Neuronal stem cell (in vitro differentiated cells): ENCODE measurements at regions not wholly inside any gene's neighbourhood (a gene's known extent, or its start where the extent isn't known, plus 50 kb on each side); places are given as distances from the start of the nearest gene placed in this dataset.
"Not testable (repeated sequence)": the region's sequence is repeated elsewhere in the genome, so short reads cannot be mapped to it uniquely, and the experiment has no call there.

Source experiments
- DNase-seq: peaks from one replicate; pipeline ENCODE4 v3.0.0-alpha.2; 2013; ENCODE audit warnings: low spot score
- H2AFZ ChIP-seq: one replicate; pipeline ENCODE4 v1.6.1; 2013; ENCODE audit warnings: mild to moderate bottlenecking, low read length, inconsistent platforms
- H2AK5ac ChIP-seq: 2 replicates; pipeline ENCODE4 v1.6.1; 2013; ENCODE audit warnings: low read depth, mild to moderate bottlenecking, inconsistent platforms, low read length, moderate library complexity, mixed read lengths
- H2BK120ac ChIP-seq: 2 replicates; pipeline ENCODE4 v1.6.1; 2013; ENCODE audit warnings: low read depth, mild to moderate bottlenecking, inconsistent platforms, low read length, moderate library complexity, mixed read lengths
- H2BK12ac ChIP-seq: one replicate; pipeline ENCODE4 v1.6.1; 2013; ENCODE audit warnings: low read length, inconsistent platforms
- H2BK15ac ChIP-seq: 2 replicates; pipeline ENCODE4 v1.6.1; 2013; ENCODE audit warnings: mild to moderate bottlenecking, low read length, inconsistent platforms, mixed read lengths
- H2BK5ac ChIP-seq: one replicate; pipeline ENCODE4 v1.6.1; 2013; ENCODE audit warnings: inconsistent platforms, mild to moderate bottlenecking, low read length, moderate library complexity
- H3K14ac ChIP-seq: one replicate; pipeline ENCODE4 v1.6.1; 2013; ENCODE audit warnings: low read length, inconsistent platforms
- H3K18ac ChIP-seq: 2 replicates; pipeline ENCODE4 v1.6.1; 2013; ENCODE audit warnings: low read length, inconsistent platforms
- H3K23ac ChIP-seq: 2 replicates; pipeline ENCODE4 v1.6.1; 2013; ENCODE audit warnings: low read depth, mild to moderate bottlenecking, mixed read lengths, low read length, inconsistent platforms; ENCODE audit not compliant: poor library complexity
- H3K27ac ChIP-seq: replicated peaks from 3 replicates; pipeline ENCODE4 v1.5.1; 2013; ENCODE audit warnings: low read length, inconsistent platforms
- H3K27me3 ChIP-seq, 3 experiments: 2 replicates each; pipeline ENCODE4 v1.6.1; 2013; ENCODE audit warnings: low read length in 3 of 3, mild to moderate bottlenecking in 2 of 3, inconsistent platforms in 1 of 3, low read depth in 1 of 3, mixed read lengths in 1 of 3, moderate library complexity in 1 of 3; ENCODE audit not compliant: control insufficient read depth in 3 of 3, insufficient read depth in 3 of 3
- H3K36me3 ChIP-seq, 2 donors: replicated peaks in 1 of 2; 2 replicates each; pipeline ENCODE4 v1.6.1; 2013; ENCODE audit warnings: low read length in 2 of 2; ENCODE audit not compliant: control insufficient read depth in 2 of 2, insufficient read depth in 2 of 2
- H3K4ac ChIP-seq: 2 replicates; pipeline ENCODE4 v1.6.1; 2013; ENCODE audit warnings: inconsistent platforms, mild to moderate bottlenecking, low read length, moderate library complexity
- H3K4me1 ChIP-seq, 2 donors: 1 replicate in 1 of 2; 2 replicates in 1 of 2; pipeline ENCODE4 v1.6.1; 2013; ENCODE audit warnings: low read length in 2 of 2, low read depth in 1 of 2; ENCODE audit not compliant: control insufficient read depth in 2 of 2, insufficient read depth in 1 of 2
- H3K4me2 ChIP-seq: one replicate; pipeline ENCODE4 v1.6.1; 2013; ENCODE audit warnings: mild to moderate bottlenecking, low read length, inconsistent platforms; ENCODE audit not compliant: insufficient read depth, poor library complexity, severe bottlenecking
- H3K4me3 ChIP-seq, 2 donors: 2 replicates each; pipeline ENCODE4 v1.5.1; 2013; ENCODE audit warnings: low read length in 2 of 2, mild to moderate bottlenecking in 2 of 2, inconsistent platforms in 1 of 2, moderate library complexity in 1 of 2
- H3K79me1 ChIP-seq: one replicate; pipeline ENCODE4 v1.6.1; 2013; ENCODE audit warnings: low read depth, mild to moderate bottlenecking, inconsistent platforms, low read length, moderate library complexity
- H3K9ac ChIP-seq: one replicate; pipeline ENCODE4 v1.6.1; 2013; ENCODE audit warnings: mild to moderate bottlenecking, low read depth, low read length, inconsistent platforms; ENCODE audit not compliant: poor library complexity
- H3K9me3 ChIP-seq, 2 donors: replicated peaks in 1 of 2; 2 replicates each; pipeline versions ENCODE3 to v1.6.1; 2013; ENCODE audit warnings: low read length in 2 of 2, mild to moderate bottlenecking in 2 of 2, inconsistent platforms in 1 of 2, low read depth in 1 of 2, mixed read lengths in 1 of 2, moderate library complexity in 1 of 2; ENCODE audit not compliant: control insufficient read depth in 2 of 2, insufficient read depth in 1 of 2
- H4K8ac ChIP-seq: one replicate; pipeline ENCODE4 v1.6.1; 2013; ENCODE audit warnings: low read depth, mild to moderate bottlenecking, inconsistent platforms, low read length, moderate library complexity
- H4K91ac ChIP-seq: one replicate; pipeline ENCODE4 v1.6.1; 2013; ENCODE audit warnings: low read length, low read depth, mild to moderate bottlenecking, inconsistent platforms; ENCODE audit not compliant: poor library complexity
- WGBS, 2 donors: extraction: QIAGEN DNeasy Blood & Tissue Kit; methylation state at CpG; one replicate each; pipeline ENCODE4 v1.1.7; 2013; ENCODE audit warnings: missing lambda C conversion rate in 2 of 2, mixed read lengths in 1 of 2; ENCODE audit not compliant: insufficient read length in 2 of 2, insufficient replicate concordance in 1 of 2; ENCODE audit errors: extremely low coverage in 2 of 2; 5-methylcytosine and 5-hydroxymethylcytosine counted together

- H3K9me3 ChIP-seq: no peaks in the 10 kb centered on the region
- H2BK12ac ChIP-seq: no peak overlapping the region
- no peak overlapping the region for H3K4me3 ChIP-seq
- H3K9ac ChIP-seq: no peak overlapping the region
- H3K4ac ChIP-seq: no peak overlapping the region
- no peaks in the 10 kb centered on the region for H3K4me1 ChIP-seq
- H3K18ac ChIP-seq: no peak overlapping the region
- H2BK15ac ChIP-seq: no peak overlapping the region
- H2BK5ac ChIP-seq: no peak overlapping the region
- H3K23ac ChIP-seq: no peak overlapping the region
- H3K27me3 ChIP-seq: no peaks in the 10 kb centered on the region
- H4K91ac ChIP-seq: no peak overlapping the region
- no peak overlapping the region for H3K4me2 ChIP-seq
- H3K27ac ChIP-seq: no peak overlapping the region
- no peak overlapping the region for H2AK5ac ChIP-seq
- no CpG with 5 or more reads among the region's 6 CpGs for WGBS, 2 donors
- H4K8ac ChIP-seq: no peak overlapping the region
- H3K79me1 ChIP-seq: no peaks in the 10 kb centered on the region
- DNase-seq: no peak
- H2AFZ ChIP-seq: no peak overlapping the region
- no peak overlapping the region for H3K14ac ChIP-seq
- no peaks in the 10 kb centered on the region for H3K36me3 ChIP-seq
- no peak overlapping the region for H2BK120ac ChIP-seq
Observed at GRCh38 chr5:120818128-120818527, 354.0 kb downstream of the PRR16 start.

- Histone ChIP-seq H4K91ac (no peak overlapping the region), H3K27ac (no peak overlapping the region), H3K14ac (no peak overlapping the region), H3K4me3 (no peak overlapping the region), H2AK5ac (no peak overlapping the region), H3K4me2 (no peak overlapping the region), H3K4me1 (no peaks in the 10 kb centered on the region), H3K4ac (no peak overlapping the region), H3K23ac (no peak overlapping the region), H4K8ac (no peak overlapping the region), H2BK15ac (no peak overlapping the region), H2BK5ac (no peak overlapping the region), H3K27me3 (no peaks in the 10 kb centered on the region), H3K18ac (no peak overlapping the region), H2BK120ac (no peak overlapping the region), H3K36me3 (no peaks in the 10 kb centered on the region), H3K79me1 (no peaks in the 10 kb centered on the region), H2AFZ (no peak overlapping the region), H3K9ac (no peak overlapping the region), H2BK12ac (no peak overlapping the region), H3K9me3 (no peaks in the 10 kb centered on the region)
- WGBS, 2 donors: no CpG with 5 or more reads among the region's 1 CpG
- DNase-seq: no peak
Observed at GRCh38 chr5:120823328-120823727, 359.2 kb downstream of the PRR16 start.

GRCh38 chr5:120831646-120832045 lies 367.5 kb downstream of the PRR16 start:
- not testable (repeated sequence) for H2BK5ac ChIP-seq, H3K4me3 ChIP-seq, H3K79me1 ChIP-seq, H4K91ac ChIP-seq, H3K9me3 ChIP-seq, H3K27ac ChIP-seq, H3K27me3 ChIP-seq, H2BK12ac ChIP-seq, H3K4me1 ChIP-seq, H2AK5ac ChIP-seq, H3K9ac ChIP-seq, H3K36me3 ChIP-seq, H3K23ac ChIP-seq, H3K14ac ChIP-seq, H3K18ac ChIP-seq, DNase-seq, H2BK120ac ChIP-seq, H2BK15ac ChIP-seq, H3K4me2 ChIP-seq, H4K8ac ChIP-seq, H2AFZ ChIP-seq, H3K4ac ChIP-seq
- WGBS, 2 donors: no CpG with 5 or more reads among the region's 13 CpGs

- H3K4ac ChIP-seq: no peak overlapping the region
- peaks cover 0 to 4% of the 10 kb centered on the region in 2 donors for H3K4me1 ChIP-seq
- no peak for DNase-seq
- H2AK5ac ChIP-seq: no peak overlapping the region
- no peak overlapping the region for H3K14ac ChIP-seq
- no peak overlapping the region for H4K91ac ChIP-seq
- no peaks in the 10 kb centered on the region for H3K27me3 ChIP-seq
- no peak overlapping the region for H3K23ac ChIP-seq
- H3K27ac ChIP-seq: no peak overlapping the region
- H3K4me3 ChIP-seq: no peak overlapping the region
- no peak overlapping the region for H3K18ac ChIP-seq
- H2BK120ac ChIP-seq: no peak overlapping the region
- H2BK5ac ChIP-seq: no peak overlapping the region
- H2BK15ac ChIP-seq: no peak overlapping the region
- no peak overlapping the region for H3K9ac ChIP-seq
- H3K4me2 ChIP-seq: no peak overlapping the region
- H2AFZ ChIP-seq: no peak overlapping the region
- H4K8ac ChIP-seq: no peak overlapping the region
- H3K79me1 ChIP-seq: no peaks in the 10 kb centered on the region
- H3K9me3 ChIP-seq: no peaks in the 10 kb centered on the region
- no peaks in the 10 kb centered on the region for H3K36me3 ChIP-seq
- H2BK12ac ChIP-seq: no peak overlapping the region
Observed at GRCh38 chr5:120841830-120842229, 377.7 kb downstream of the PRR16 start.
